ENCODE measurements at regions not wholly inside any gene's neighbourhood (a gene's known extent, or its start where the extent isn't known, plus 50 kb on each side); places are given as distances from the start of the nearest gene placed in this dataset.

DNA sequence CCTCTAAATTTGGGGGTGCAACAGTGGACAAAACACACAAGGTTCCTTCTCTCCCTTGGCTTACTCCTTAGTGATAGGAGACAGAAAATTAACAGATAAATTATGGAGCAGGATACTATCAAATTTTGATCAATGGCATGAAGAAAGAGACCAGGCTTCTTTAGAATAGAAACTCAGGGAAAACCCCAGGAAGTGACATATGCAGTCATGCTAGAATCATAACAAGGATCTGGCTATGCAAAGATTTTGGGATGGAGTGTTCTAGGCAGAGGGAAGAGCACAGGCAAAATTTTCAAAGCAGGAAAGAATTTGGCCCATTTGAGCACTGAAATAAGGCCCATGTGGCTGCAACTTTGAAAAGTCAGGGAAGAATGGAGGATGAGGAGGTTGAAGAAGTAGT lies 182.3 kb upstream of the PLEKHG7 start:
- no peak for DNase-seq
- H2AFZ ChIP-seq = no peak overlapping the region; the same call in 1 of the 2 replicates
- H3K4me2 ChIP-seq = no peak overlapping the region
- intact Hi-C loops (cut with micrococcal nuclease; ENCODE audit: unreplicated experiment) = no loop called here
- no peak overlapping the region for H3K27ac ChIP-seq
- no peaks in the 10 kb centered on the region for H3F3A ChIP-seq (ENCODE audit: insufficient read depth, low read depth)
- H3K9me2 ChIP-seq (ENCODE audit: insufficient read depth) = no peaks in the 10 kb centered on the region
- H3K4me3 ChIP-seq = no peak overlapping the region
- no peaks in the 10 kb centered on the region for H3K9me3 ChIP-seq (ENCODE audit: insufficient read depth, low read depth)
- ChIA-PET POLR2A (ENCODE audit: unreplicated experiment) (no interaction called here), CTCF (no interaction called here)
- TF ChIP-seq EZH2 (IDR thresholded peaks at IDR 0.05; ENCODE audit: low read depth) = no peak
- TF ChIP-seq, protein P1, sequence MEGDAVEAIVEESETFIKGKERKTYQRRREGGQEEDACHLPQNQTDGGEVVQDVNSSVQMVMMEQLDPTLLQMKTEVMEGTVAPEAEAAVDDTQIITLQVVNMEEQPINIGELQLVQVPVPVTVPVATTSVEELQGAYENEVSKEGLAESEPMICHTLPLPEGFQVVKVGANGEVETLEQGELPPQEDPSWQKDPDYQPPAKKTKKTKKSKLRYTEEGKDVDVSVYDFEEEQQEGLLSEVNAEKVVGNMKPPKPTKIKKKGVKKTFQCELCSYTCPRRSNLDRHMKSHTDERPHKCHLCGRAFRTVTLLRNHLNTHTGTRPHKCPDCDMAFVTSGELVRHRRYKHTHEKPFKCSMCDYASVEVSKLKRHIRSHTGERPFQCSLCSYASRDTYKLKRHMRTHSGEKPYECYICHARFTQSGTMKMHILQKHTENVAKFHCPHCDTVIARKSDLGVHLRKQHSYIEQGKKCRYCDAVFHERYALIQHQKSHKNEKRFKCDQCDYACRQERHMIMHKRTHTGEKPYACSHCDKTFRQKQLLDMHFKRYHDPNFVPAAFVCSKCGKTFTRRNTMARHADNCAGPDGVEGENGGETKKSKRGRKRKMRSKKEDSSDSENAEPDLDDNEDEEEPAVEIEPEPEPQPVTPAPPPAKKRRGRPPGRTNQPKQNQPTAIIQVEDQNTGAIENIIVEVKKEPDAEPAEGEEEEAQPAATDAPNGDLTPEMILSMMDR (conservative IDR thresholded peaks at IDR 0.05) = no peak
- H3K27me3 ChIP-seq (ENCODE audit: insufficient read depth, low read depth) = no peaks in the 10 kb centered on the region
- H3K36me3 ChIP-seq (ENCODE audit: low read depth) = no peaks in the 10 kb centered on the region
- H4K20me1 ChIP-seq (ENCODE audit: insufficient read depth) = no peaks in the 10 kb centered on the region
- H3K79me2 ChIP-seq (ENCODE audit: low read depth) = no peaks in the 10 kb centered on the region
- H3K4me1 ChIP-seq (replicated peaks; ENCODE audit: insufficient read depth) = peaks cover 7% of the 10 kb centered on the region; the same call in 1 of the 2 replicates
- no TSS peak for BruUV-seq (replicated peaks)

DNA sequence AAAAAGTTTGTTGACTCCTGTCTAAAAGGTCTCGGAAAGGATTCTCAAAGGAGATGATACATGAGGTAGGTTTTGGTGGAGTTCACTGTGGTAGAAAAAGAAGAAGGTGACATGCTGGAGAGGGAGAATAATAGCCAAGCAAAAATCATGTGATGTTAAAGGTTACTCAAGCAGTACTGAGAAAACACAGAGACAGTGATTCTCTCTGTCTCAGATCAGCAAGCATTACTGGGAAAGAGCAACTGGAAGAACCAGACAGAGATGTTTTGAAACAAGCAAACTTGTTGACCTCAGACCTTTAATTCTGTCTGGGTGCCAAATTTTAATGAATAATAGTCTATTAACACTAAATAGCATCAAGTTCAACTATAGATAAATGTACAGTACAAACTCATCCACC lies 183.5 kb upstream of the PLEKHG7 start:
- Histone ChIP-seq H3K36me3 (ENCODE audit: low read depth) (no peaks in the 10 kb centered on the region), H2AFZ (no peak overlapping the region), H3K4me1 (replicated peaks; ENCODE audit: insufficient read depth) (peaks cover 7% of the 10 kb centered on the region; the same call in 1 of the 2 replicates), H3F3A (ENCODE audit: insufficient read depth, low read depth) (no peaks in the 10 kb centered on the region), H3K27ac (no peak overlapping the region), H3K4me3 (no peak overlapping the region), H3K27me3 (ENCODE audit: insufficient read depth, low read depth) (no peaks in the 10 kb centered on the region), H3K4me2 (no peak overlapping the region), H4K20me1 (ENCODE audit: insufficient read depth) (no peaks in the 10 kb centered on the region), H3K9me2 (ENCODE audit: insufficient read depth) (no peaks in the 10 kb centered on the region), H3K79me2 (ENCODE audit: low read depth) (no peaks in the 10 kb centered on the region), H3K9me3 (ENCODE audit: insufficient read depth, low read depth) (no peaks in the 10 kb centered on the region)
- no TSS peak for BruUV-seq (replicated peaks)
- intact Hi-C loops (cut with micrococcal nuclease; ENCODE audit: unreplicated experiment) = no loop called here
- no peak for TF ChIP-seq EZH2 (IDR thresholded peaks at IDR 0.05; ENCODE audit: low read depth)
- TF ChIP-seq, protein P1 (conservative IDR thresholded peaks at IDR 0.05) = no peak
- ChIA-PET CTCF (no interaction called here), POLR2A (ENCODE audit: unreplicated experiment) (no interaction called here)
- no peak for DNase-seq

DNA sequence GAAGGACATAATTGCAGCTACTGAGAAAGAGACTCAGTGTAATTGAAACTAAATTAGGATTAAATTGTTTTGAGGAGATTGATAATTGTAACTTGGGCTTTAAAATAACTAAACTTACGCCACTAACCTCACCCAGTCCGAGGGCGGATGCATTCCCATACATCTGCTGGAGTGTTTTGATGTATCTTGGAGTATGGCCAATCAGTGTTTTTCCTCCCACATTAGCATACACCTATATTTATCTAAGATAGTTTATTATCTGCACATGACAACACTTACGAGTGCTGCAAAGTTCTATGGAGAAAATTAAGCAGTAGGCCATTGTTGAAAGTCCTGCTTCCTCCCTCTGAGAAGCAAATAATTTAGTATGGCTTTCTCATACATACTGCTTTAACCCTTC lies 184.7 kb upstream of the PLEKHG7 start:
- CTCF ChIA-PET = no interaction called here
- no peaks in the 10 kb centered on the region for H3K9me3 ChIP-seq (ENCODE audit: insufficient read depth, low read depth)
- no TSS peak for BruUV-seq (replicated peaks)
- DNase-seq = no peak
- intact Hi-C loops (cut with micrococcal nuclease; ENCODE audit: unreplicated experiment) = no loop called here
- no peak overlapping the region for H3K27ac ChIP-seq
- no peak overlapping the region for H3K4me2 ChIP-seq
- H3K36me3 ChIP-seq (ENCODE audit: low read depth) = no peaks in the 10 kb centered on the region
- no peaks in the 10 kb centered on the region for H3K9me2 ChIP-seq (ENCODE audit: insufficient read depth)
- TF ChIP-seq EZH2 (IDR thresholded peaks at IDR 0.05; ENCODE audit: low read depth) = no peak
- TF ChIP-seq, protein P1 (conservative IDR thresholded peaks at IDR 0.05) = no peak
- no peak overlapping the region for H2AFZ ChIP-seq
- no peaks in the 10 kb centered on the region for H3K27me3 ChIP-seq (ENCODE audit: insufficient read depth, low read depth)
- no peaks in the 10 kb centered on the region for H3K79me2 ChIP-seq (ENCODE audit: low read depth)
- no peak overlapping the region for H3K4me3 ChIP-seq
- POLR2A ChIA-PET (ENCODE audit: unreplicated experiment) = no interaction called here
- no peaks in the 10 kb centered on the region for H3F3A ChIP-seq (ENCODE audit: insufficient read depth, low read depth)
- peaks cover 7% of the 10 kb centered on the region; the same call in 1 of the 2 replicates for H3K4me1 ChIP-seq (replicated peaks; ENCODE audit: insufficient read depth)
- H4K20me1 ChIP-seq (ENCODE audit: insufficient read depth) = no peaks in the 10 kb centered on the region
